ENCODE measurements at regions not wholly inside any gene's neighbourhood (a gene's known extent, or its start where the extent isn't known, plus 50 kb on each side); places are given as distances from the start of the nearest gene placed in this dataset.

GRCh38 chr4:18932730-18933339 is 911.3 kb upstream of the LCORL start:
- TF ChIP-seq FOXM1 (CRISPR knock-in tag; IDR thresholded peaks at IDR 0.05): no peak
- TF ChIP-seq SNAPC2 (CRISPR knock-in tag; IDR thresholded peaks at IDR 0.05): no peak
- TF ChIP-seq CTCF (CRISPR knock-in tag; IDR thresholded peaks at IDR 0.05): no peak
- no peak for TF ChIP-seq RFXAP (CRISPR knock-in tag; IDR thresholded peaks at IDR 0.05; ENCODE audit: borderline replicate concordance)
- no peak for TF ChIP-seq POLR2A (IDR thresholded peaks at IDR 0.05; ENCODE audit: insufficient read depth in 1 of 2, low read depth in 2 of 2, low read length in 2 of 2)
- no peak for TF ChIP-seq EZH2 (conservative IDR thresholded peaks at IDR 0.05; ENCODE audit: low read depth, low read length)

Data from HepG2 (cell line).